ENCODE measurements at regions not wholly inside any gene's neighbourhood (a gene's known extent, or its start where the extent isn't known, plus 50 kb on each side); places are given as distances from the start of the nearest gene placed in this dataset.

GRCh38 chr5:116377276-116378006 lies 197.2 kb downstream of the SEMA6A start:
- TF ChIP-seq TAF1 (IDR thresholded peaks at IDR 0.05; ENCODE audit: low read depth) (no peak), TCF12 (IDR thresholded peaks at IDR 0.05; ENCODE audit: low read depth) (no peak), CEBPB (IDR thresholded peaks at IDR 0.05) (no peak)
- TF ChIP-seq, protein P1, sequence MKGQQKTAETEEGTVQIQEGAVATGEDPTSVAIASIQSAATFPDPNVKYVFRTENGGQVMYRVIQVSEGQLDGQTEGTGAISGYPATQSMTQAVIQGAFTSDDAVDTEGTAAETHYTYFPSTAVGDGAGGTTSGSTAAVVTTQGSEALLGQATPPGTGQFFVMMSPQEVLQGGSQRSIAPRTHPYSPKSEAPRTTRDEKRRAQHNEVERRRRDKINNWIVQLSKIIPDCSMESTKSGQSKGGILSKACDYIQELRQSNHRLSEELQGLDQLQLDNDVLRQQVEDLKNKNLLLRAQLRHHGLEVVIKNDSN (IDR thresholded peaks at IDR 0.05): no peak
- TF ChIP-seq, protein P2, sequence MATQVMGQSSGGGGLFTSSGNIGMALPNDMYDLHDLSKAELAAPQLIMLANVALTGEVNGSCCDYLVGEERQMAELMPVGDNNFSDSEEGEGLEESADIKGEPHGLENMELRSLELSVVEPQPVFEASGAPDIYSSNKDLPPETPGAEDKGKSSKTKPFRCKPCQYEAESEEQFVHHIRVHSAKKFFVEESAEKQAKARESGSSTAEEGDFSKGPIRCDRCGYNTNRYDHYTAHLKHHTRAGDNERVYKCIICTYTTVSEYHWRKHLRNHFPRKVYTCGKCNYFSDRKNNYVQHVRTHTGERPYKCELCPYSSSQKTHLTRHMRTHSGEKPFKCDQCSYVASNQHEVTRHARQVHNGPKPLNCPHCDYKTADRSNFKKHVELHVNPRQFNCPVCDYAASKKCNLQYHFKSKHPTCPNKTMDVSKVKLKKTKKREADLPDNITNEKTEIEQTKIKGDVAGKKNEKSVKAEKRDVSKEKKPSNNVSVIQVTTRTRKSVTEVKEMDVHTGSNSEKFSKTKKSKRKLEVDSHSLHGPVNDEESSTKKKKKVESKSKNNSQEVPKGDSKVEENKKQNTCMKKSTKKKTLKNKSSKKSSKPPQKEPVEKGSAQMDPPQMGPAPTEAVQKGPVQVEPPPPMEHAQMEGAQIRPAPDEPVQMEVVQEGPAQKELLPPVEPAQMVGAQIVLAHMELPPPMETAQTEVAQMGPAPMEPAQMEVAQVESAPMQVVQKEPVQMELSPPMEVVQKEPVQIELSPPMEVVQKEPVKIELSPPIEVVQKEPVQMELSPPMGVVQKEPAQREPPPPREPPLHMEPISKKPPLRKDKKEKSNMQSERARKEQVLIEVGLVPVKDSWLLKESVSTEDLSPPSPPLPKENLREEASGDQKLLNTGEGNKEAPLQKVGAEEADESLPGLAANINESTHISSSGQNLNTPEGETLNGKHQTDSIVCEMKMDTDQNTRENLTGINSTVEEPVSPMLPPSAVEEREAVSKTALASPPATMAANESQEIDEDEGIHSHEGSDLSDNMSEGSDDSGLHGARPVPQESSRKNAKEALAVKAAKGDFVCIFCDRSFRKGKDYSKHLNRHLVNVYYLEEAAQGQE (IDR thresholded peaks at IDR 0.05; ENCODE audit: low read depth): no peak
- TF ChIP-seq, protein P3, sequence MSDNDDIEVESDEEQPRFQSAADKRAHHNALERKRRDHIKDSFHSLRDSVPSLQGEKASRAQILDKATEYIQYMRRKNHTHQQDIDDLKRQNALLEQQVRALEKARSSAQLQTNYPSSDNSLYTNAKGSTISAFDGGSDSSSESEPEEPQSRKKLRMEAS (IDR thresholded peaks at IDR 0.05): no peak
